ENCODE measurements at regions not wholly inside any gene's neighbourhood (a gene's known extent, or its start where the extent isn't known, plus 50 kb on each side); places are given as distances from the start of the nearest gene placed in this dataset.

DNA sequence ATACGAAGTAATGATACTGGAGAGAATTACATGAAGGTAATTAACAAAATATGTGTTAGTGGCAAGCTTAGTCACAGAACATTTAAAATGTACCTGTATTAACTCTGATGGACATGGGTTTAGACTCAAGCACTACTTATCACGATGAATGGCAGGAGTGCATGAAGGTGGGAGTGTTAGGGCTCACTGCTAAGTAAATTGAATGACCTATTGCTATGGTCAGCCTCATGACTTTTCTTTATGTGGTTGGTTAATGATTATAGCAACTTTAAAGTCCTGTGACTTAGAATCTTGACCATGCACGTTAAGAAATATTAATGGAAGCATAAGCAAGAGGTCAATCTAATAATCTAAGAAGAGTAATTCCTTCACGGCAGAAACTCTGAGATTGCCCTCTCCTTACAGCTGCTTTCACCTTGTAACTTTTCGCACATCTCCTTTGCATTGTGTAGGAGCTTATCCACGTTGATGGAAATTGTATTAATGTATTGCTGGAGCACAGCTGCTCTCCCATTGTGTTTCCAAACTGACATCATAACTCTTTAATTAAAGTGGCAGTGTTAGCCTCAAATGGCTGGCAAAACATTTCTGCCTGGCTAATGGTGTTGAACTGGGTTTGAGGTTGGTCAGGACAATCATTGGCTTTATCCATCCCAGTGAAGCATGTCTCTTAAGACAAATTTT lies 114.5 kb downstream of the RXFP2 start:
- no peak for DNase-seq (ENCODE audit: low read depth, low spot score)
- no peak overlapping the region for H3K27ac ChIP-seq

DNA sequence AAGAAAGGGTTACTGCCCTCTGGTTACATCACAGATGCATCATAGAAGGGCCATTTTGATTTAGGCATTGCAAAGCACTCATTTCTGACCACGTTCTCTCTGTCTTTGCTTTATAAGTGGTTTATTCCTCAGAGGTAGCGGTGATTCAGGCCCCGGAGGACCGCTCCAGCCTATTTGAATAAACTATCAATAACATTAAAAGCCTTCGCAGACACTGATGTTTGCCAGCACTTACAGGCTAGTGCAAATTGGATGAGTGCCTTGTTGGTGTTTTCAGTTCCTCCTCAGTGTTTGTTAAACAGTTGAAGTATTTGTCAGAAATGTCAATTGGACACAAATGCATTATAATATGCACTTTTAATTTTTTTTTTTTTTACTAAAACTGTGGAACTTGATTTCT lies 120.2 kb downstream of the RXFP2 start:
- DNase-seq (ENCODE audit: low read depth, low spot score) = no peak
- no peak overlapping the region for H3K27ac ChIP-seq

DNA sequence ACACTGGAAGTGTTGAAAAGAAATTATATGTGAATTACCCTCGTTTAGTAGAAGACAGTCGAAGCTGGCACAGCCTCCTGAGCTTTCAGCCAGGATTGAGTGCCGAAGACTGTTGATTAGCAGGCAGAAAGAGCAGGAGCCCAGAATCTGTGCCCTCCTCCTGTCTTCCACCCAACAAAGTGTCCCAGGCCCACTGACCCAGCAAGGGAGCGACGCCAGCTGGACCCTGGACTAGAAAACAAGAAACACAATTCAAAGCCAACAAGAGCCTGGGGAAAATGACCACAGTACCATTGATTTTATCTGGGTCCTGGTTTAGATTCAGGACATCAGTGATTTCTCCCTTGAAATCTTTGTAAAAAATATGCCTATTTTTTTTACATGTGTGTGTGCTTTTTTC lies 120.7 kb downstream of the RXFP2 start:
- no peak overlapping the region for H3K27ac ChIP-seq
- DNase-seq (ENCODE audit: low read depth, low spot score) = no peak

DNA sequence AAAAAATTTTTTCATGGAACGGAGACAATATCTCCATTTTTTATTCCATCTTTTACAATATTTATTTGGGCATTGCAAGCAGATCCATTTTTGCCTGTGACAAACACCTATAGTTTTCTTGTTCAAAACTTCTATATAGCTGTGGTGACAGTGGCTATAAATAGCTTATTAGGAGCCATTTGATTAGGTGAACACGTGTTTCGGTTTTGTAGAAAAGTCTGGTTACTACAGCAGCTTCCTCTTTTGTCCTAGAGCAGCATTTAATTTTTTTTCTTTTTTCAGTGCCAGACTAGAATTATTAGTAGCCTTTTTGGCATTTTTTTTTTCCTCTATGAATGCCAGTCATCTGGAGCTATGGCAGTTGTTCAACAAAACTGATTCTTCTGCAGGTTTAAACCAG lies 123.5 kb downstream of the RXFP2 start:
- H3K27ac ChIP-seq = no peak overlapping the region
- no peak for DNase-seq (ENCODE audit: low read depth, low spot score)

DNA sequence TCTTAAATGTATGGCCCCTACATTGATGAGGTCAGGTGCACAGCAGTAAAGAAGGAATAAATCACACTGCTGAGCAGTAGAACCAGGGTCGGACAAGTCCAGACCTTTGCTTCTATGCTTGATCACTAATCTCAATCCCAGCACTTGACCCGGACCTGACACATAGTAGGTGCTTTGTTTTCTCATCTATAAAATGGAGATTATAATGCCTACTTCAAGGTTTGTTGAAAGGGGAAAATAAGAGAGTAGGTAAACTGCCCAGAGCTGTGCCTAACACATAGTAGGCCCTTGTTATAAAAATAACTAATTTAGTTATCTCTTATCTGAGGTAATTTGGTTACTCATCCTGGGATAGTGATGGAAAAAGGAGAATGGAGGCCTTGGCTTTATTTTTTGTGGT lies 125.0 kb downstream of the RXFP2 start:
- DNase-seq (ENCODE audit: low read depth, low spot score) = no peak
- no peak overlapping the region for H3K27ac ChIP-seq

- no peak overlapping the region for H3K27ac ChIP-seq
- no peak for DNase-seq (ENCODE audit: low read depth, low spot score)
Observed at GRCh38 chr13:31866099-31866498, 126.8 kb downstream of the RXFP2 start.

GRCh38 chr13:31867709-31868108 lies 128.4 kb downstream of the RXFP2 start:
- no peak overlapping the region for H3K27ac ChIP-seq
- no peak for DNase-seq (ENCODE audit: low read depth, low spot score)

DNA sequence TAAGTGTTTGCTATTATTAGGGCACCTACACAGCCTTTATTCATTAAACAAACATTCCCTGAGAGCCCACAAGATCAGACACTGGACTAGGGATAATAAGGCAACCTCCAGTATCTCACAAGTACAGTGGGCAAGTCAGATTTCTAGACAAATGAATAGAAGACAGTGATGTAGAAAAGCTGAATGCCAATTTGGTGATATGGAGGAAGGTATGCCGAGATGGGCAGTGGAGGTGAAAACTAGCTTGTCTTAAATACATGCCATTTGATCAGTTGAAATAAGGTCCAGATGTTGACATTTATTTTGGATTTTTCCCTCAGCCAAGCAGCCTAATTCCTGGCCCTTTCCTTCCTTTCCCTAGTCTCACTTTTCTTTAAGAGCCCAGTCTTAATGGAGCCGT lies 130.3 kb downstream of the RXFP2 start:
- no peak for DNase-seq (ENCODE audit: low read depth, low spot score)
- H3K27ac ChIP-seq = no peak overlapping the region

DNA sequence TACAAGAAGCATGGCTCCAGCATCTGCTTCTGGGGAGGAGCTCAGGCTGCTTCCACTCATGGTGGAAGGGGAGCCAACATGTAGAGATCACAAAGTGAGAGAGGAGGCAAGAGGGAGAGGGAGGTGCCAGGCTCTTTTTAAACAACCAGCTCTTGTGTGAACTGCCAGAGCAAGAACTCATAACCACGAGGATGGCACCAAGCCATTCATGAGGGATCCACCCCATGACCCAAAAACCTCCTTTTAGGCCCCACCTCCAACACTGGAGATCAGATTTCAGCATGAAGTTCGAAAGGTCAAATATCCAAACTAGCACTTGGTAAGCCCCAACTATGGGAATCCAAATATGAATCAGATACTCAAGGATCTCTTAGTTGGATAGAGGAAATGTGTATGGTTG lies 131.2 kb downstream of the RXFP2 start:
- no peak overlapping the region for H3K27ac ChIP-seq
- DNase-seq (ENCODE audit: low read depth, low spot score) = no peak

GRCh38 chr13:31873145-31873544 lies 133.8 kb downstream of the RXFP2 start:
- no peak for DNase-seq (ENCODE audit: low read depth, low spot score)

GRCh38 chr13:31875134-31875533 lies 135.8 kb downstream of the RXFP2 start:
- H3K27ac ChIP-seq = no peak overlapping the region
- no peak for DNase-seq (ENCODE audit: low read depth, low spot score)

More at GRCh38 chr13:31873145-31873544, 133.8 kb downstream of the RXFP2 start:
- H3K27ac ChIP-seq = no peak overlapping the region

DNA sequence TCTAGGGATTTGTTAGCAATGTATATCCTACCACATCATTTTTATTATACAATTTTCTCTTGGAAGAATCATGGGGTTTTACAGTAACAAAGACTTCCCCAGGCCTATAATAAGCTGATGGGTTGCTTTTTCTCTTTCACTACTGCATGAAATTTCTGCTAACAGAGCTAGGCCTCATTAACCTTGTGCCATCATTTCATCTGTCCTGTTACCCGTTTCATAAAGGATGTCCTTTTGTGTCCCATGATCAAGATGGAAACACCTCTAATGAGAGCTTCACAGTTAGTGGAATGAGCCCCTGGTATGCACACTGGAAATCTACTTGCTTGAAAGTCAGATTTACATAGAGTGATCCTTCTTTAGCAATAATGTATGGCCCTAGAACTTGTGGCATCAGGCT lies 138.7 kb downstream of the RXFP2 start:
- no peak overlapping the region for H3K27ac ChIP-seq
- no peak for DNase-seq (ENCODE audit: low read depth, low spot score)

DNA sequence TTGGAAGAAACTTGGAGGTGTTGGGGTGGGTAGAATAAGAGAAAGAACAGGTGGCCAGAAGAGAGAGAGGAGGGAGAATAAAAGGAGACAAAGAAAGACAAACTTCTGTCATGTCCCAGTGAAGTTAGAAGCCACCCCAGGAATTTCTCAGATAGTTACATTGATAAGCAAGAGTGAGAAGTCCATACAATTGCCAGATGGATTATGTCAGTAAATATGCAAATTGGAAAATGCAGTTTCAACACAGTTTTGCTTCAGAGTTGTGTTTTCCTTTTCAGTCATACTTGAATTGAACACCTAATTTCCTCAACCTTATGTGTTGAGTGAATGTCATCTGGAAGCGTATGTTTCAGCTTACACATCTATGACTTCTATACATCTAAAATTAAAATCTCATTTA lies 139.2 kb downstream of the RXFP2 start:
- no peak overlapping the region for H3K27ac ChIP-seq
- DNase-seq (ENCODE audit: low read depth, low spot score) = no peak

DNA sequence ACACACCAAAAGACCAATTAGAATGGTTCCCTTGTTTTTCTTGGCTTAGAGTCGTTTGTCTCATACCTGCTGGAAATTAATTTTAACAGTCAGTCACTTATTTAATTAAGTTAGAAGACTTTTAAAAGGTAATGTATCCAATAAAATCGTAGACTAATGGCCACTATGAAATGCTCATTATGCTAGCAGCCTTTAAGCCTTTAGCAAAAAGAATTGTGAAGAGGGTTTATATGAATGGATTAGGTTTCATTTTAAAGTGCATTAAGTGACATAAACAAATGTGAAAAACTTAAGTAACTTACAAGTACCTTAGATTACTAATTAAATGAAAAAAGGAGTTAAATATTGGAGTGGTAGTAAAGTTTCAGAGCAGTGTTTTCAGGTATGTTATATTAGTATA lies 139.6 kb downstream of the RXFP2 start:
- no peak for DNase-seq (ENCODE audit: low read depth, low spot score)
- no peak overlapping the region for H3K27ac ChIP-seq

- no peak overlapping the region for H3K27ac ChIP-seq
- DNase-seq (ENCODE audit: low read depth, low spot score) = no peak
Observed at GRCh38 chr13:31880851-31881494, 141.6 kb downstream of the RXFP2 start.

- H3K27ac ChIP-seq = no peak overlapping the region
- DNase-seq (ENCODE audit: low read depth, low spot score) = no peak
Observed at GRCh38 chr13:31881495-31881882, 142.2 kb downstream of the RXFP2 start.

DNA sequence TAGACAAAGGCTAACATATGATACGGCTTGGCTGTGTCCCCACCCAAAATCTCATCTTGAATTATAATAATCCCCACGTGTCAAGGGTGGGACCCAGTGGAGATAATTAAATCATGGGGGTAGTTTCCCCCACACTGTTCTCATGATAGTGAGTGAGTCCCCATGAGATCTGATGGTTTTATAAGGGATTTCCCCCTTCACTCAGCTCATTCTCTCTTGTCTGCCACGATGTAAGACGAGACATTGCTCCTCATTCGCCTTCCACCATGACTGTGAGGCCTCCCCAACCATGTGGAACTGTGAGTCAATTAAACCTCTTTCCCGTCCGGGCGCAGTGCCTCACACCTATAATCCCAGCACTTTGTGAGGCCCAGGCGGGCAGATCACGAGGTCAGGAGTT lies 143.5 kb downstream of the RXFP2 start:
- no peak for DNase-seq (ENCODE audit: low read depth, low spot score)
- no peak overlapping the region for H3K27ac ChIP-seq

DNA sequence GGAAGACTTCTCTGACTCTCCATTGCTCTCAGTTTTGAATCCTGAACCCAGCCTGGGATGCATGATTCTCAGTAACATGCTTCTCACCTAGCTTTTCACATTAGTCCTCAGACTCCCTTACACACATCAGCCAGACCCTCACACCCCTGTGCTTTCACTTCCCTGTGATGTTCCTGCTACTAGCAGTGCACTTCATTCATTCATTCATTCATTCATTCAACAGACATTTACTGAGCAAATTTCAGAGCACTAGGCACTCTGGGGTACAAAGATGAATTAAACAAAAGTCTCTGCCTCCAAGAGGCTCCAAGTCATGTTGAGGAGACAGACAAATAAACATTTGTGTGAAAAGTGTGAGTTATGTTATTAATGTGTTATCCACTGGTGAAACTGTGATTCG lies 145.2 kb downstream of the RXFP2 start:
- DNase-seq (ENCODE audit: low read depth, low spot score) = no peak
- H3K27ac ChIP-seq = no peak overlapping the region

DNA sequence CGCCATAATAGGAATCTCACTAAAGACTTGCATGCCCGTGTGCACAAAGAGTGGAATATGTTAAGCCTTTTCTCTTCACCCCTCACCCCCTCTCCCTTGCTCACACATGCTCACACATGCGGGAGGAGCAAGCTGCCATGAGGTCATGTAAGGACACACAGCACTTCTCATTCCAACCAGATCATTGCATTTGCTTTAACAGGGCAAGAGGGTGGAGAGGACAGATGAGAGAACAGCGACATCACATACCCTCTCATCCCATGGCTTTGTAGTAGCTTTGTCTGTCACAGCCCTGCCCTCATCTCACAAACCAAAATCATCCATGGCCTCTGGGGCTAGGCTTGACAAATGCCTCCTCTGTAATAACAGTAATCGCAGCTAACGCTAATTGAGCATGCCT lies 145.6 kb upstream of the FRY start:
- no peak overlapping the region for H3K27ac ChIP-seq
- DNase-seq (ENCODE audit: low read depth, low spot score) = no peak

- DNase-seq (ENCODE audit: low read depth, low spot score) = no peak
Observed at GRCh38 chr13:31887286-31887685, 144.3 kb upstream of the FRY start.

DNA sequence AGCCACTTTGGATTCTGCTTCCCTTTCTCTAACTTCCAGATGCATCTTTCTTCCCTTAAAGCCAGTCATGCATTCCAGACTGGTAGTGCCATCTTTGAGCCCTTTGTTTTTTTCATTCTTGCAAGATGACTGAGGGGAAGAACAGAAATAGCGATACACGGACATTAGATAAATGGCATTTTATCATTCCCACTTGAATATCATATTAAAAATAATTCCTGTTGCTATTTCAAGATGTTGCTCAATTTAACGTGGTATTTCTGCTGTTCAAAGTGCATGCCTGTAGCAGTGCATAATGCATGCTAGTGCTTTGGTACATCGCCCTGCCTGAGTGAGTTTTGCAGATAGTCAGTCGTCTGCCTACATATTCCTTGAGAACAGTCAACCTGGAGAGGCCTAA lies 140.6 kb upstream of the FRY start:
- no peak for DNase-seq (ENCODE audit: low read depth, low spot score)
- no peak overlapping the region for H3K27ac ChIP-seq

More at GRCh38 chr13:31887286-31887685, 144.3 kb upstream of the FRY start:
- no peak overlapping the region for H3K27ac ChIP-seq

- DNase-seq (ENCODE audit: low read depth, low spot score) = no peak
- H3K27ac ChIP-seq = no peak overlapping the region
Observed at GRCh38 chr13:31891472-31891871, 140.1 kb upstream of the FRY start.
